GM21526 (cell line): ENCODE measurements at regions not wholly inside any gene's neighbourhood (a gene's known extent, or its start where the extent isn't known, plus 50 kb on each side); places are given as distances from the start of the nearest gene placed in this dataset.
"Not testable (repeated sequence)": the region's sequence is repeated elsewhere in the genome, so short reads cannot be mapped to it uniquely, and the experiment has no call there.

ENCODE experiments used
- ATAC-seq: cut with Tn5 transposase; IDR thresholded peaks from one replicate; pipeline ENCODE4 v1.9.1; 2021; ENCODE audit warnings: moderate library complexity; ENCODE audit not compliant: unreplicated experiment, low FRiP score

- no peak for ATAC-seq
Observed at GRCh38 chr12:82300611-82301010, 57.6 kb downstream of the CCDC59 start.

- no peak for ATAC-seq
Observed at GRCh38 chr12:82299319-82300025, 58.7 kb downstream of the CCDC59 start.

GRCh38 chr12:82290415-82290814 is 67.8 kb downstream of the CCDC59 start:
- no peak for ATAC-seq

GRCh38 chr12:82281335-82281734 is 76.9 kb downstream of the CCDC59 start:
- ATAC-seq, result not testable (repeated sequence)

GRCh38 chr12:82279536-82280058 is 78.6 kb downstream of the CCDC59 start:
- no peak for ATAC-seq

- ATAC-seq, result no peak
Observed at GRCh38 chr12:82277582-82277981, 80.6 kb downstream of the CCDC59 start.

GRCh38 chr12:82242729-82243128 is 115.5 kb downstream of the CCDC59 start:
- no peak for ATAC-seq

- ATAC-seq, result no peak
Observed at GRCh38 chr12:82225871-82226270, 132.3 kb downstream of the CCDC59 start.

- ATAC-seq, result no peak
Observed at GRCh38 chr12:82223426-82223825, 134.8 kb downstream of the CCDC59 start.

- ATAC-seq, result no peak
Observed at GRCh38 chr12:82216475-82216874, 141.7 kb downstream of the CCDC59 start.

- no peak for ATAC-seq
Observed at GRCh38 chr12:82213761-82214160, 144.4 kb downstream of the CCDC59 start.

GRCh38 chr12:82210882-82211281 is 147.3 kb downstream of the CCDC59 start:
- ATAC-seq, result no peak

- no peak for ATAC-seq
Observed at GRCh38 chr12:82209533-82209932, 148.7 kb downstream of the CCDC59 start.

GRCh38 chr12:82207556-82207955 is 150.6 kb downstream of the CCDC59 start:
- ATAC-seq, result no peak

GRCh38 chr12:82203086-82203485 is 155.1 kb downstream of the CCDC59 start:
- no peak for ATAC-seq

- no peak for ATAC-seq
Observed at GRCh38 chr12:82187595-82187994, 170.6 kb downstream of the CCDC59 start.

- no peak for ATAC-seq
Observed at GRCh38 chr12:82187011-82187410, 171.2 kb downstream of the CCDC59 start.

- ATAC-seq, result no peak
Observed at GRCh38 chr12:82186282-82186681, 171.9 kb downstream of the CCDC59 start.

GRCh38 chr12:82184844-82185243 is 173.3 kb downstream of the CCDC59 start:
- ATAC-seq, result no peak

GRCh38 chr12:82182601-82183190 is 175.5 kb downstream of the CCDC59 start:
- ATAC-seq, result no peak

GRCh38 chr12:82176761-82177490 is 181.3 kb downstream of the CCDC59 start:
- no peak for ATAC-seq
